ENCODE measurements at regions not wholly inside any gene's neighbourhood (a gene's known extent, or its start where the extent isn't known, plus 50 kb on each side); places are given as distances from the start of the nearest gene placed in this dataset.

DNA sequence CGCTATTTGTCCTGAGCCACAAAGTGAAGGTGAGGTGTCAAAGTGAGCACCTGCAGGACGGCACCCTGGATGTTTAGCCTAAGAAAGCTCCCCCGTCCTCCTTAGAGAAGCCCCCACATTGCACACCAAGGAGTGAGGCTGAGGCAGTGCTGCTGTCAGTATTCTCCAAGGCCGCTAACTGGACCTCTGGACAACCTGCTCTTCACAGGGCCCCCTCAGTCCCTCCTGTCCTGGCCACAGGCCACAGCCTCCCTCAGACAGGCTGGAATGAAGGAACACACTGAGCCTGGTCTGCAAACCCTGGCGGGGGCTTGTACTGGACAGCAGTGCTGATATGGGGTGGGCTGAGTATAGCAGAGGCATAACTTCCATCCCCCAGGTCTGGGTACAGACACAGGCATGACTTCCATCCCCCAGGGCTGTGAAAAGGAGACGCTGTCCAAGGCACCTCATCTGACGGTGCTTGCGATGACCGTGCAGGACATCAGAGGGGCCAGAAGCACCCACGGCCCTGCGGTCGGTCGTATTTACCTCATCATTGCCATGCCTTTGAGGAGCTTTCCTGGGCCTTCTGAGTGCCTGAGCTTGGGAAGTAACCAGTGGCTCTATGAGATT, 82.4 kb upstream of the DIO3 start:
- Histone ChIP-seq H3K9ac (no peak overlapping the region), H3K9me3 (peaks cover 11% of the 10 kb centered on the region), H3K27me3 (no peaks in the 10 kb centered on the region), H3K4me3 (no peak overlapping the region), H3K4me2 (no peak overlapping the region), H3K27ac (no peak overlapping the region), H4K20me1 (no peaks in the 10 kb centered on the region), H3K4me1 (no peaks in the 10 kb centered on the region), H3K36me3 (no peaks in the 10 kb centered on the region)
- TF ChIP-seq Cebpa-rat (IDR thresholded peaks at IDR 0.05), result no peak

DNA sequence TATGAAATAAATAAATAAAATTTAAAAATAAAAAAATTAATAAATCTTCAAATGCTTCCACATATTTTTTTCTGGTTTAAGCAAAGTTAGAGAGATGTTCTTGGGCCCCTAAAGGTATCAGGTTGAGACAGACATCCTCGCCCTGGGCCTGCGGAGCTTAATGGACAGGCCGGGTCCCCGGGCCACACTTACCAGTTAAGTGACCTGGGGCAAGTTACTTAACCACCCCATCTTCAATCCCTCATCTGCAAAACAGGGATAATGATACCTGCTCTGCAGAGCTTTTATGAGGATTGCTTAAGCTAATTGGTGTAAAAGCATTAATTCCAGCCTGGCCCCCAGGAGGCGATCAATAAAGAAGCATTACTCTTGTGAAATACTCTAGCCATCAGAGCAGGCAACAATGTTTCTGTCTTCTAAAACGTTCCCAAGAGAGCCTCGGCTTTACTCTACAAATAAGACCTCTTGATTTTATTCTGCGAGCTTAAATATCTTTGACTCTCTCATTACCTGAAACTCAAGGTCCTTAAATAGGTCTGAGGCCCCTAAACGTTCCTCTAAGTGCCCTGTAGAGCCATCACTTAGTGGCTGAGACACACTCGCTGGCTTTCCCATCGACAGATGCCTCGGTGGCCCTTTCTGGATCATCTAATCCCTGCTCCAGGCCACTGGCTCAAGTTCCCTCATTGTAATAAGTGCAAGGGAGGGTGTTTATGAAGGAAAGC, 81.1 kb upstream of the DIO3 start:
- Histone ChIP-seq H3K4me1 (no peaks in the 10 kb centered on the region), H4K20me1 (no peaks in the 10 kb centered on the region), H3K9ac (no peak overlapping the region), H3K4me3 (no peak overlapping the region), H3K27me3 (no peaks in the 10 kb centered on the region), H3K9me3 (peaks cover 14% of the 10 kb centered on the region), H3K4me2 (no peak overlapping the region), H3K27ac (no peak overlapping the region), H3K36me3 (no peaks in the 10 kb centered on the region)
- TF ChIP-seq Cebpa-rat (IDR thresholded peaks at IDR 0.05), result no peak

DNA sequence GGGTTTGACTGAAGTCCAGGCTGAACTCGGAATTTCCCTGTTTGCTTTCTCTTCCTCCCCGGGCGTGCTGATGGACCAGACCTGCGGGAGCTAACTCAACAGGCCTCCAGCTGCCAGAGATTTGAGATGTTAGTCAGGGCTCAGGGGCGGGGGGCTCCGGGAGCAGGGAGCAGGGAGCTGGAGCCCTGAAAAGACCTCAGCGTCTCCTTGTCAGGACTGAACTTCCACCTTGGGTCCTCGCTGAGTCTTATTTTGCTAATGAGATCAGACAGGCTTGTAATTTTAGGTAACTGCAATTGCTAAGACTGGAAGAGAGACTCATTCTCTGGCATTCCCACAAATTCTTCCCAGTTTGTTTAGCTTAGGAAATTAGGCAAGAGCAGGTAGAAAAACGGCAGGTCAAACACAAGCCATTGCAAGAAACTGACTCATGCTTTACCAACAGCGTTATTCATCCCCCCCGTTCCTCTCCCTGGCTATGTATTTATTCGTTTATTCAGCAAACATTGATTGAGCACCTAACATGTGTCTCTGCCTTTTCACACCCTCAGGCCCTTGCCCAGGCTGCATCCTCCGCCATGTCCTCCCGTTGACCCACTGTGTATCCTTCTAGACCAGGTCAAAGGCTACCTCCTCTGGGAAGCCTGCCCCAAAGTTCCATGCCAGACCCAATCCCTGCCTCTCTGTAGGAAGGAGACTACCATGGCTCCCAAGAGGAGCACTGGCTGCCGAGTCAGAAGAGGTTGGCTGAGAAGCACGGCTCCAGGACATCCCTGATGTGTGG, 80.4 kb upstream of the DIO3 start:
- peaks cover 20% of the 10 kb centered on the region for H3K9me3 ChIP-seq
- H3K4me1 ChIP-seq, result no peaks in the 10 kb centered on the region
- H3K27ac ChIP-seq, result no peak overlapping the region
- H3K27me3 ChIP-seq, result no peaks in the 10 kb centered on the region
- TF ChIP-seq Cebpa-rat (IDR thresholded peaks at IDR 0.05), result no peak
- H3K36me3 ChIP-seq, result no peaks in the 10 kb centered on the region
- no peak overlapping the region for H3K9ac ChIP-seq
- H4K20me1 ChIP-seq, result no peaks in the 10 kb centered on the region
- no peak overlapping the region for H3K4me3 ChIP-seq
- H3K4me2 ChIP-seq, result no peak overlapping the region

DNA sequence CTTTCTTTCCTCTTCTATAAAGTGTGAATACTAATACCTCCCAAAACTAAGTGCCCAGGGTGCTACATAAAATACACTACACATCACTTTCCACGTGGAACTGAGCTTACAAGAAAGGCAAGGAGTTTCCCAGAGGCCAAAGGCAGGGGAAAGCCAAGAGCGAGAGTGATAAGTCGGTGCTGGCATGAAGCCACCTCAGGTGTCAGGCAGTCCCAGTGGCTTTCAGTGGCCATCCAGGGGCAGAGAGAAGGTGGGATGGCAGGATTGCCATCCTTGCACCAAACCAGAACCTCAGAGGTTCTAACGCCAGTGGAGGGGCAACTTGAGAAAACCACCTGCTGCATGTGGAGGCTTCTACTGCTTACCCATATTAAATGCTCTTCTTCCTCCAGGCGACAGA, 79.7 kb upstream of the DIO3 start:
- no peak overlapping the region for H3K9ac ChIP-seq
- no peak overlapping the region for H3K27ac ChIP-seq
- H3K4me3 ChIP-seq, result no peak overlapping the region
- H3K27me3 ChIP-seq, result no peaks in the 10 kb centered on the region
- no peaks in the 10 kb centered on the region for H3K4me1 ChIP-seq
- H3K36me3 ChIP-seq, result no peaks in the 10 kb centered on the region
- no peak overlapping the region for H3K4me2 ChIP-seq
- peaks cover 25% of the 10 kb centered on the region for H3K9me3 ChIP-seq
- H4K20me1 ChIP-seq, result no peaks in the 10 kb centered on the region
- no peak for TF ChIP-seq Cebpa-rat (IDR thresholded peaks at IDR 0.05)

DNA sequence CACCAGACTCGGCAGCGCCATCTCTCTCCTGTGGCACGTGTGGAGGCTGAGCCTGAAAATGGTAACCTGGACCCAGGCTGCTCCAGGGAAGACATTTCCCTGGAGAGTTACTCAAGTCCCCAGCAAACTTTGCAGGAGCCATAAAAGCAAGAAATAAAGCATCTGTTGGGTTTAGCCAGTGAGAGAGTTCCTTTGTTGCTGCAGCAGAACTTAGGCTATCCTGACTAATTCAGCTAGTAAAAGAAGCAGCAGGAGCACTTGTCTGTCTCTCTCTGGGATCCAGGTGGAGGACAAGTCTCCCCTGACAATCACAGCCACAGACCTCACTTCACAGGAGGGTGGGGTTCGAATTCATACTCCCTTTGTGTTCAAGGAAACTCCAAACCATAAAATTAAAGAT, 79.2 kb upstream of the DIO3 start:
- no peak for TF ChIP-seq Cebpa-rat (IDR thresholded peaks at IDR 0.05)
- H3K4me2 ChIP-seq, result no peak overlapping the region
- peaks cover 27% of the 10 kb centered on the region for H3K9me3 ChIP-seq
- H3K4me1 ChIP-seq, result no peaks in the 10 kb centered on the region
- H3K4me3 ChIP-seq, result no peak overlapping the region
- H3K27me3 ChIP-seq, result no peaks in the 10 kb centered on the region
- no peaks in the 10 kb centered on the region for H3K36me3 ChIP-seq
- no peaks in the 10 kb centered on the region for H4K20me1 ChIP-seq
- H3K9ac ChIP-seq, result no peak overlapping the region
- H3K27ac ChIP-seq, result no peak overlapping the region

DNA sequence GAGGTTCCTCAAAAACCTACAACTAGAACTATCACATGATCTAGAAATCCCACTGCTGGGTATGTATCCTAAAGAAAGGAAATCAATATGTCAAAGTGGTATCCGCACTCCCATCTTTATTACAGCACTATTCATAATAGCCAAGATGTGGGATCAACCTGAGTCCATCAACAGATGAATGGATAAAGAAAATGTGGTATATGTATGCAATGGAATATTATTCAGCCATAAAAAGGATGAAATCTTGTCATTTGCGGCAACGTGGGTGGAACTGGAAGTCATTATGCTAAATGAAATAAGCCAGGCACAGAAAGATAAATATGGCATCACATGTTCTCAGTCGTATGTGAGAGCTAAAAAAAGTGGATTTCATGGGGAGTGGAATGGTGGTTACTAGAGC, 77.5 kb upstream of the DIO3 start:
- Histone ChIP-seq H4K20me1 (no peaks in the 10 kb centered on the region), H3K9me3 (peaks cover 37% of the 10 kb centered on the region), H3K27ac (no peak overlapping the region), H3K9ac (no peak overlapping the region), H3K36me3 (no peaks in the 10 kb centered on the region), H3K4me2 (no peak overlapping the region), H3K4me1 (no peaks in the 10 kb centered on the region), H3K27me3 (no peaks in the 10 kb centered on the region), H3K4me3 (no peak overlapping the region)
- no peak for TF ChIP-seq Cebpa-rat (IDR thresholded peaks at IDR 0.05)

DNA sequence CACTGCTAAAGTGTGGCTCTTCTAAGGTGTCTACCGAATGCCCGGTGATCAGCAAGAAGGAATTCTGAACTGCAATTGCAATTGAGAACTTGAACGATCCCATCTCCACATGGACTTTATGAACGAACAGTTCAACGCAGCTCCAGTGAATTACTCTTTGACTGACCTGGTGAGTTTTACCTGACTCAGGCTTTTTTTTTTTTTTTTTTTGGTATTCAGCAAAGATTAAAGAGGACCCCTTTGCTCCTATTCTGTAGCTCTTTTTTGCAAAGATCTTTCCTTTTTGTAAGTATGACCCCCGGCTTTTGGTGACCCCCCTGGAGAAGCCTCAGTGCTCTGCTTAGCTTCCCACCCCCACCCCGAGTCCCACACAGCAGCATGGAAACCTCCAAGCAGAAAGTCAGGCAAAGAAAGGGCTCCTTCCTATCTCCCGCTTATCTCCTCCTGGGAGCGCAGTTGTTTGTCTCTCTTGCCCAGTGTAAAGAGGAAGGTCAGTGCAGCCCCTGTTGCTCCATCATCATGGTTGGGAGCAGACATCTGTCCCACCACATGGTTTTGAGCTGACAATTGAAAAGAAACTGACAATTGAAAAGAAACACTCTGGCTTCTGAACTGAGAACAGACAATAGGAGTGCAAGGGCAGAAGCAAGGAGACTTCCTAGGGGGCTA, 72.1 kb upstream of the DIO3 start:
- Histone ChIP-seq H3K27me3 (no peaks in the 10 kb centered on the region), H3K36me3 (no peaks in the 10 kb centered on the region), H3K4me1 (no peaks in the 10 kb centered on the region), H3K4me3 (no peak overlapping the region), H3K4me2 (no peak overlapping the region), H3K27ac (no peak overlapping the region), H3K9ac (no peak overlapping the region), H4K20me1 (no peaks in the 10 kb centered on the region), H3K9me3 (peaks cover 28% of the 10 kb centered on the region)
- no peak for TF ChIP-seq Cebpa-rat (IDR thresholded peaks at IDR 0.05)

DNA sequence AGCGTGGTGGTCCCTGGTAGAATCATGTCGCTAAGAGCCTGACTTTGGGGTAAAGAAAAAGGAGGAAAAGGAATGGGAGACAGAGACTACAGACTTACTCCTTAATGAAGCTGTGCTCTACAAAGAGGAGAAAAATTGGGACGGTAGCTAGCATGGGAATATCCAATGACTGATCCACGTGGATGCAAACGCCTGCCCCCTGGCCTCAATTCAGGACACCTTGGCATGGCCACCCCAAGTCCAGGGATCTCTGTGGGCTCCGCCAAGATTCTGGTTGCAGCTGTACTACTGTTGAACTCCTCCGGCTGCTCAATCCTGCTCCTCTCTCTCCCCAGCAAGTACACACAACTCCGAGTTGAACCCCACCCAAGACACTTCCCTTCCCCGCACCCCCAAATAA, 70.5 kb upstream of the DIO3 start:
- Histone ChIP-seq H3K9ac (no peak overlapping the region), H3K4me3 (no peak overlapping the region), H3K4me1 (no peaks in the 10 kb centered on the region), H3K4me2 (no peak overlapping the region), H3K9me3 (peaks cover 23% of the 10 kb centered on the region), H3K27ac (no peak overlapping the region), H4K20me1 (no peaks in the 10 kb centered on the region), H3K27me3 (no peaks in the 10 kb centered on the region), H3K36me3 (no peaks in the 10 kb centered on the region)
- TF ChIP-seq Cebpa-rat (IDR thresholded peaks at IDR 0.05), result no peak

DNA sequence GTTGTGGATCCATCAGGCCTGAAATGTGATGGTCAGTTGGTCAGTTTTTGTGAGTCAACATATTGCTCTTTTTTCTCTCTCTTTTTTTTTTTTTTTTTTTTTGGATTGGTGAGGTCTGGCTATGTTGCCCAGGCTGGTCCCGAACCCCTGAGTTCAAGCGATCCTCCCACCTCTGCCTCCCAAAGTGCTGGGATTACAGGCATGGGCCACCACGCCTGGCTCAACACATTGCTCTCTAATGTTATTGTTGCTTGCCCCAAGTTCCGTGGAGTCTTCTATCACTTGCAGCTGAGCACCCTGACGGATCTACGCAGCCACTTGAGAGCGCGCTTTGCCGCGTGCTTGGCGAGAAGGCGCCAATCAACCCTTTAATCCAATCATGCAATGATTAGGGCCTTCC, 69.5 kb upstream of the DIO3 start:
- Histone ChIP-seq H3K4me1 (no peaks in the 10 kb centered on the region), H3K27ac (no peak overlapping the region), H3K4me2 (no peak overlapping the region), H3K27me3 (no peaks in the 10 kb centered on the region), H3K36me3 (no peaks in the 10 kb centered on the region), H3K4me3 (no peak overlapping the region), H3K9me3 (peaks cover 15% of the 10 kb centered on the region), H3K9ac (no peak overlapping the region), H4K20me1 (no peaks in the 10 kb centered on the region)
- no peak for TF ChIP-seq Cebpa-rat (IDR thresholded peaks at IDR 0.05)

DNA sequence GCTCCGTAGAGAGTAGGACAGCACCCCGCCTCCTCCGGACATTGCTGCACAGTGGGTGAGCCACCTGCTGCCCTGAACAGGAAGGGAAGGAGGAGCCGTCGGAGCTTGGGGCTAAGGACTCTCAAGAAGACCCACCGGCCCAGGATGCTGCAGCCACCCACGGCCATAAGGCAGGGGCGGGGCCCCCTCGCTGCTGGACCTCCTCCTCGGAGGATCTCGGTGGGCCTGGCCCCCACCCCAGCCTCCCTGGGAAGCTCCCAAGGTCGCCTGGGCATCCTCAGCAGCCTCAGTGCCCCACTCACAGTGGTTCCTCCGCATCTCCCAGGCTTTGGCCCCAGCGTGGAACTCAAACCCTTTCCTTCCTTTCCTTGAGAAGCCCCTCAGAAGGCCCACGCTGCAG, 68.6 kb upstream of the DIO3 start:
- no peak overlapping the region for H3K9ac ChIP-seq
- no peaks in the 10 kb centered on the region for H3K4me1 ChIP-seq
- H3K27ac ChIP-seq, result no peak overlapping the region
- no peaks in the 10 kb centered on the region for H3K27me3 ChIP-seq
- H3K4me3 ChIP-seq, result no peak overlapping the region
- no peak for TF ChIP-seq Cebpa-rat (IDR thresholded peaks at IDR 0.05)
- no peaks in the 10 kb centered on the region for H4K20me1 ChIP-seq
- no peaks in the 10 kb centered on the region for H3K36me3 ChIP-seq
- peaks cover 12% of the 10 kb centered on the region for H3K9me3 ChIP-seq
- no peak overlapping the region for H3K4me2 ChIP-seq
